Pancreas (tissue), 10 donors: ENCODE measurements at regions not wholly inside any gene's neighbourhood (a gene's known extent, or its start where the extent isn't known, plus 50 kb on each side); places are given as distances from the start of the nearest gene placed in this dataset.

Experiments used
- ATAC-seq, 4 donors: fragments of 200-7000 bp; cut with Tn5 transposase; one replicate each; pipeline versions ENCODE4 v1.8.0 to v1.9.1; 2020; ENCODE audit warnings: mild to moderate bottlenecking in 4 of 4, moderate library complexity in 4 of 4
- DNase-seq, 6 donors: peaks; one replicate each; pipeline ENCODE4 v3.0.0-alpha.2; 2020
- FAIRE-seq: peaks from 2 replicates; lab custom pipeline; 2012; peaks lifted over from hg19 to GRCh38; lab: Jason Lieb, UNC
- H3K27ac ChIP-seq, 4 donors: fragments of 200-600 bp; sonication (generic); 1 replicate in 3 of 4; 2 replicates in 1 of 4; pipeline versions ENCODE4 v1.5.0 to v1.8.0; 2020
- H3K27me3 ChIP-seq, 4 donors: fragments of 200-600 bp; one replicate each; pipeline ENCODE4 v1.8.0; 2021
- H3K36me3 ChIP-seq, 3 donors: fragments of 200-600 bp; sonication (generic) in 1 of 3; one replicate each; pipeline versions ENCODE4 v1.5.0 to v1.8.0; 2020 to 2021
- H3K4me1 ChIP-seq, 3 donors: fragments of 200-600 bp; one replicate each; pipeline ENCODE4 v1.8.0; 2021
- H3K4me3 ChIP-seq, 4 donors: fragments of 200-600 bp; sonication (generic) in 2 of 4; one replicate each; pipeline versions ENCODE4 v1.5.0 to v1.8.0; 2020 to 2021
- H3K9me3 ChIP-seq, 4 donors: fragments of 200-600 bp; one replicate each; pipeline ENCODE4 v1.8.0; 2021
- CTCF ChIP-seq, 4 donors: fragments of 200-600 bp; sonication (generic) in 3 of 4; IDR thresholded peaks; one replicate each; pipeline versions ENCODE4 v1.5.0 to v1.8.0; 2021; ENCODE audit warnings: antibody characterized with exemption in 4 of 4
- WGBS, 2 donors: extraction: QIAGEN DNeasy Blood & Tissue Kit; methylation state at CpG; one replicate each; pipeline ENCODE4 v1.1.7; 2013; 5-methylcytosine and 5-hydroxymethylcytosine counted together
- intact Hi-C, 3 donors: fragments of 100-400 bp; cut with DNase I; formaldehyde crosslinking; loops; one replicate each; pipeline versions ENCODE4 v1.11.1 to v1.14.2; 2022
- donor health status: healthy with polysubstance abuse.
- donor health status: DM: no; HTN: no; CAD: no; lungs with moderate emphysema.
- donor health status: DM: no; HTN: no; CAD: no.
- donor health status: control.
- donor health status: control.
- donor health status: Bipolar disorder and iron deficiency.
- donor health status: DM: yes; HTN: yes; CAD: no.
- donor health status: DM: no; HTN: no; CAD: no.
- donor health status: DM: no; HTN: no; CAD: no.
- donor health status: DM: yes; HTN: yes; CAD: no.

GRCh38 chr9:111232997-111233790 is 96.8 kb downstream of the OR2K2 start:
- DNase-seq (no peak), FAIRE-seq (no peak), ATAC-seq (no peak)
- Histone ChIP-seq H3K4me3 (no peak overlapping the region), H3K27me3 (no peaks in the 10 kb centered on the region), H3K27ac (no peak overlapping the region), H3K9me3 (no peaks in the 10 kb centered on the region), H3K36me3 (no peaks in the 10 kb centered on the region), H3K4me1 (no peaks in the 10 kb centered on the region)
- WGBS, 2 donors: 46 to 50% methylated on average over 8 of the region's 8 CpGs
- TF ChIP-seq CTCF (IDR thresholded peaks at IDR 0.05): no peak
- intact Hi-C loops: no loop called here

- ATAC-seq: no peak
- FAIRE-seq: no peak
These were observed 98.0 kb downstream of the OR2K2 start for GRCh38 chr9:111231801-111232580.

GRCh38 chr9:111222757-111223156 is 107.3 kb downstream of the OR2K2 start:
- TF ChIP-seq CTCF (IDR thresholded peaks at IDR 0.05): no peak
- peak in 2 of 4 donors; percentile 52 to 58 for ATAC-seq
- no peak overlapping the region for H3K4me3 ChIP-seq
- no peak for DNase-seq
- no peak overlapping the region for H3K27ac ChIP-seq
- intact Hi-C loops: loop anchor here in 1 of 3 donors (10.0 kb wide), 1 partner anchor 58 kb away; no protein-coding TSS in a partner anchor
- H3K4me1 ChIP-seq: no peaks in the 10 kb centered on the region
- no peaks in the 10 kb centered on the region for H3K27me3 ChIP-seq
- H3K36me3 ChIP-seq: no peaks in the 10 kb centered on the region
- FAIRE-seq: no peak
- 18 to 41% methylated on average over 1 of the region's 1 CpG for WGBS, 2 donors
- H3K9me3 ChIP-seq: no peaks in the 10 kb centered on the region

More at GRCh38 chr9:111231801-111232580, 98.0 kb downstream of the OR2K2 start:
- H3K36me3 ChIP-seq: no peaks in the 10 kb centered on the region
- no peaks in the 10 kb centered on the region for H3K4me1 ChIP-seq
- H3K27ac ChIP-seq: no peak overlapping the region
- H3K27me3 ChIP-seq: no peaks in the 10 kb centered on the region
- intact Hi-C loops: no loop called here
- no peaks in the 10 kb centered on the region for H3K9me3 ChIP-seq
- DNase-seq: no peak
- TF ChIP-seq CTCF (IDR thresholded peaks at IDR 0.05): no peak
- H3K4me3 ChIP-seq: no peak overlapping the region
- WGBS, 2 donors: 83 to 91% methylated on average over 3 of the region's 3 CpGs

GRCh38 chr9:111212874-111213273 is 117.2 kb downstream of the OR2K2 start:
- WGBS, 2 donors: 70 to 76% methylated on average over 6 of the region's 6 CpGs
- FAIRE-seq: no peak
- intact Hi-C loops: no loop called here

More at GRCh38 chr9:111212874-111213273, 117.2 kb downstream of the OR2K2 start:
- no peaks in the 10 kb centered on the region for H3K36me3 ChIP-seq
- DNase-seq (no peak), ATAC-seq (no peak)
- H3K9me3 ChIP-seq: no peaks in the 10 kb centered on the region
- H3K27ac ChIP-seq: no peak overlapping the region
- H3K27me3 ChIP-seq: peaks cover 0 to 6% (median 0%) of the 10 kb centered on the region in 4 donors
- TF ChIP-seq CTCF (IDR thresholded peaks at IDR 0.05): no peak
- H3K4me1 ChIP-seq: no peaks in the 10 kb centered on the region
- no peak overlapping the region for H3K4me3 ChIP-seq
